ENCODE measurements at regions not wholly inside any gene's neighbourhood (a gene's known extent, or its start where the extent isn't known, plus 50 kb on each side); places are given as distances from the start of the nearest gene placed in this dataset.

GRCh38 chr3:28739647-28740046 lies 391.0 kb upstream of the AZI2 start:
- no peak for TF ChIP-seq CTCF (IDR thresholded peaks at IDR 0.05; ENCODE audit: low read length)
- TF ChIP-seq EZH2 (optimal IDR thresholded peaks at IDR 0.05; ENCODE audit: low read depth, low read length) = no peak
- TF ChIP-seq EZH2phosphoT487 (IDR thresholded peaks at IDR 0.05; ENCODE audit: low read length) = no peak

All from MM.1S (cell line).